ENCODE measurements at regions not wholly inside any gene's neighbourhood (a gene's known extent, or its start where the extent isn't known, plus 50 kb on each side); places are given as distances from the start of the nearest gene placed in this dataset.

- Histone ChIP-seq H3K4me2 (ENCODE audit: low read length) (no peak overlapping the region), H3K9ac (ENCODE audit: low read length) (no peak overlapping the region), H2AFZ (ENCODE audit: low read depth, low read length, poor library complexity, severe bottlenecking) (no peak overlapping the region), H3K36me3 (ENCODE audit: control insufficient read depth in 1 of 2, insufficient read depth in 2 of 2, low read length in 2 of 2) (no peaks in the 10 kb centered on the region), H3K9me3 (ENCODE audit: control insufficient read depth in 1 of 2, insufficient read depth in 1 of 2, low read depth in 1 of 2, low read length in 2 of 2) (no peaks in the 10 kb centered on the region), H3K79me2 (ENCODE audit: insufficient read depth, low read length) (no peaks in the 10 kb centered on the region), H3K27ac (ENCODE audit: low read depth, low read length) (no peak overlapping the region), H4K20me1 (ENCODE audit: insufficient read depth) (no peaks in the 10 kb centered on the region), H3K4me3 (replicated peaks in 1 of 2; ENCODE audit: low read depth in 1 of 2, low read length in 2 of 2) (no peak overlapping the region), H3K9me2 (ENCODE audit: insufficient read depth) (no peaks in the 10 kb centered on the region), H3K4me1 (ENCODE audit: control insufficient read depth in 1 of 2, insufficient read depth in 2 of 2, low read length in 2 of 2) (no peaks in the 10 kb centered on the region), H3K27me3 (ENCODE audit: insufficient read depth, low read length) (no peaks in the 10 kb centered on the region)
- CTCF ChIA-PET = no interaction called here
- POLR2A ChIA-PET = no interaction called here
- ATAC-seq = no peak
- no peak for DNase-seq (ENCODE audit: low read depth, low spot score)
- no TSS peak for BruUV-seq (replicated peaks)
- intact Hi-C loops (cut with micrococcal nuclease) = no loop called here
- TF ChIP-seq, protein P1, sequence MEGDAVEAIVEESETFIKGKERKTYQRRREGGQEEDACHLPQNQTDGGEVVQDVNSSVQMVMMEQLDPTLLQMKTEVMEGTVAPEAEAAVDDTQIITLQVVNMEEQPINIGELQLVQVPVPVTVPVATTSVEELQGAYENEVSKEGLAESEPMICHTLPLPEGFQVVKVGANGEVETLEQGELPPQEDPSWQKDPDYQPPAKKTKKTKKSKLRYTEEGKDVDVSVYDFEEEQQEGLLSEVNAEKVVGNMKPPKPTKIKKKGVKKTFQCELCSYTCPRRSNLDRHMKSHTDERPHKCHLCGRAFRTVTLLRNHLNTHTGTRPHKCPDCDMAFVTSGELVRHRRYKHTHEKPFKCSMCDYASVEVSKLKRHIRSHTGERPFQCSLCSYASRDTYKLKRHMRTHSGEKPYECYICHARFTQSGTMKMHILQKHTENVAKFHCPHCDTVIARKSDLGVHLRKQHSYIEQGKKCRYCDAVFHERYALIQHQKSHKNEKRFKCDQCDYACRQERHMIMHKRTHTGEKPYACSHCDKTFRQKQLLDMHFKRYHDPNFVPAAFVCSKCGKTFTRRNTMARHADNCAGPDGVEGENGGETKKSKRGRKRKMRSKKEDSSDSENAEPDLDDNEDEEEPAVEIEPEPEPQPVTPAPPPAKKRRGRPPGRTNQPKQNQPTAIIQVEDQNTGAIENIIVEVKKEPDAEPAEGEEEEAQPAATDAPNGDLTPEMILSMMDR (IDR thresholded peaks at IDR 0.05 in 2 of 3, conservative IDR thresholded peaks at IDR 0.05 in 1 of 3; ENCODE audit: borderline replicate concordance in 1 of 3, insufficient read depth in 1 of 3, low read depth in 2 of 3, low read length in 2 of 3) = no peak
- TF ChIP-seq ZNF274 (IDR thresholded peaks at IDR 0.05; ENCODE audit: low read depth, low read length) = no peak
- RAD21 ChIA-PET (ENCODE audit: low non-redundant PET in 1 of 2, low total read pairs in 2 of 2, uncharacterized antibody in 2 of 2, unreplicated experiment in 2 of 2) = no interaction called here
These were observed 196.6 kb upstream of the DIO3 start for GRCh38 chr14:101364503-101365328.

GRCh38 chr14:101365329-101366158 is 195.8 kb upstream of the DIO3 start:
- Histone ChIP-seq H3K9me3 (ENCODE audit: control insufficient read depth in 1 of 2, insufficient read depth in 1 of 2, low read depth in 1 of 2, low read length in 2 of 2) (no peaks in the 10 kb centered on the region), H3K4me1 (ENCODE audit: control insufficient read depth in 1 of 2, insufficient read depth in 2 of 2, low read length in 2 of 2) (no peaks in the 10 kb centered on the region), H2AFZ (ENCODE audit: low read depth, low read length, poor library complexity, severe bottlenecking) (no peak overlapping the region), H3K79me2 (ENCODE audit: insufficient read depth, low read length) (no peaks in the 10 kb centered on the region), H3K27me3 (ENCODE audit: insufficient read depth, low read length) (no peaks in the 10 kb centered on the region), H3K27ac (ENCODE audit: low read depth, low read length) (no peak overlapping the region), H3K9ac (ENCODE audit: low read length) (no peak overlapping the region), H3K4me2 (ENCODE audit: low read length) (no peak overlapping the region), H3K4me3 (replicated peaks in 1 of 2; ENCODE audit: low read depth in 1 of 2, low read length in 2 of 2) (no peak overlapping the region), H3K9me2 (ENCODE audit: insufficient read depth) (no peaks in the 10 kb centered on the region), H4K20me1 (ENCODE audit: insufficient read depth) (no peaks in the 10 kb centered on the region), H3K36me3 (ENCODE audit: control insufficient read depth in 1 of 2, insufficient read depth in 2 of 2, low read length in 2 of 2) (no peaks in the 10 kb centered on the region)
- intact Hi-C loops (cut with micrococcal nuclease) = no loop called here
- no TSS peak for BruUV-seq (replicated peaks)
- TF ChIP-seq TCF7L2 (IDR thresholded peaks at IDR 0.05; ENCODE audit: borderline replicate concordance, extremely low read depth, insufficient read depth, insufficient read length) (no peak), ZBTB33 (IDR thresholded peaks at IDR 0.05; ENCODE audit: extremely low read depth, insufficient replicate concordance, low read length) (no peak), YY1 (IDR thresholded peaks at IDR 0.05; ENCODE audit: extremely low read depth, insufficient replicate concordance, low read depth, low read length) (no peak), SRF (IDR thresholded peaks at IDR 0.05; ENCODE audit: low read depth) (no peak), SP1 (IDR thresholded peaks at IDR 0.05; ENCODE audit: low read depth) (no peak), SIN3A (IDR thresholded peaks at IDR 0.05; ENCODE audit: low read depth) (no peak), POLR2A (IDR thresholded peaks at IDR 0.05; ENCODE audit: borderline replicate concordance, extremely low read depth, insufficient read depth, insufficient read length) (no peak), CEBPB (IDR thresholded peaks at IDR 0.05; ENCODE audit: low read depth) (no peak)
- TF ChIP-seq, protein P1 (IDR thresholded peaks at IDR 0.05 in 2 of 3, conservative IDR thresholded peaks at IDR 0.05 in 1 of 3; ENCODE audit: borderline replicate concordance in 1 of 3, insufficient read depth in 1 of 3, low read depth in 2 of 3, low read length in 2 of 3) = no peak
- ChIA-PET RAD21 (ENCODE audit: low non-redundant PET in 1 of 2, low total read pairs in 2 of 2, uncharacterized antibody in 2 of 2, unreplicated experiment in 2 of 2) (no interaction called here), POLR2A (no interaction called here), CTCF (no interaction called here)
- DNase-seq (ENCODE audit: low read depth, low spot score) (no peak), ATAC-seq (no peak)
